Peyer's patch (tissue), 4 donors: ENCODE measurements at regions not wholly inside any gene's neighbourhood (a gene's known extent, or its start where the extent isn't known, plus 50 kb on each side); places are given as distances from the start of the nearest gene placed in this dataset.

ENCODE experiments used
- POLR2A ChIP-seq, 2 donors: fragments of 450-650 bp; IDR thresholded peaks; one replicate each; pipeline ENCODE4 v1.5.1; 2017; ENCODE audit warnings: antibody characterized with exemption in 2 of 2, mild to moderate bottlenecking in 2 of 2, moderate library complexity in 2 of 2
- TF ChIP-seq, protein P1 (sequence below), 6 experiments: fragments of 450-650 bp in 4 of 6; fragments of 200-600 bp in 2 of 6; sonication (generic) in 1 of 6; IDR thresholded peaks; one replicate each; pipeline ENCODE4 v1.5.1; 2017 to 2019; ENCODE audit warnings: antibody characterized with exemption in 6 of 6, mild to moderate bottlenecking in 3 of 6, moderate library complexity in 1 of 6

DNA sequence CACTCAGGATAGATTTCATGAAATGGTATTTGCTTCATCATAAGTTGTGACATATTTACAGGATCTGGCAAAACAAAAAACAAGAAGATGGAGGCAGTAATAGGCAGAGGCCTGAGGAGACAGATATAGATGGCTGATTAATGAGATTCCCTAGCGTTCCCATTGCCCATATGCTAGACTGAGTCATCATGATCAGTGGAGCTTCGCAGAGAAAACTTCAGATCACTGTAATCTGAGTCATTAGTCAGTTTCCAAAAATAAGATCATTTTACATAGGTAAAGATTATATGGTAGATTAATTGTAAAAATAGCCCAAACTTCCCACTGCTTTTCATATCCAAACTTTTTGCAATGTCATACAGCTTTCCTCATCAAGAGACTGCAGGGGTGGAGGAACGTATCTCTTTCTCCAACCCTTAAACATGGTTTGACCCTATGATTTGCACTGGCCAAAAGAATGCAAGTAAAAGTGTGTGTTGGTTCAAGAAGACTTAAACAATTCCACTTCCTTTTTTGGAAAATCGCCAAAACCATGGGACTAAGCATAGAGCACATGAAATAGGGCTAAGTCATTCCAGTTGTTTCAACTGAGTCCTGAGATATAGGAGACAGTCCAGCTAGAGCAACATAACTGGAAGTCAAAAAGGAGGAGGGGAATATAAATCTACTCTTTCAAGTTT is 626.0 kb downstream of the RNF144B start:
- TF ChIP-seq, protein P1, sequence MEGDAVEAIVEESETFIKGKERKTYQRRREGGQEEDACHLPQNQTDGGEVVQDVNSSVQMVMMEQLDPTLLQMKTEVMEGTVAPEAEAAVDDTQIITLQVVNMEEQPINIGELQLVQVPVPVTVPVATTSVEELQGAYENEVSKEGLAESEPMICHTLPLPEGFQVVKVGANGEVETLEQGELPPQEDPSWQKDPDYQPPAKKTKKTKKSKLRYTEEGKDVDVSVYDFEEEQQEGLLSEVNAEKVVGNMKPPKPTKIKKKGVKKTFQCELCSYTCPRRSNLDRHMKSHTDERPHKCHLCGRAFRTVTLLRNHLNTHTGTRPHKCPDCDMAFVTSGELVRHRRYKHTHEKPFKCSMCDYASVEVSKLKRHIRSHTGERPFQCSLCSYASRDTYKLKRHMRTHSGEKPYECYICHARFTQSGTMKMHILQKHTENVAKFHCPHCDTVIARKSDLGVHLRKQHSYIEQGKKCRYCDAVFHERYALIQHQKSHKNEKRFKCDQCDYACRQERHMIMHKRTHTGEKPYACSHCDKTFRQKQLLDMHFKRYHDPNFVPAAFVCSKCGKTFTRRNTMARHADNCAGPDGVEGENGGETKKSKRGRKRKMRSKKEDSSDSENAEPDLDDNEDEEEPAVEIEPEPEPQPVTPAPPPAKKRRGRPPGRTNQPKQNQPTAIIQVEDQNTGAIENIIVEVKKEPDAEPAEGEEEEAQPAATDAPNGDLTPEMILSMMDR (IDR thresholded peaks at IDR 0.05) = no peak
- TF ChIP-seq POLR2A (IDR thresholded peaks at IDR 0.05) = no peak
